ENCODE measurements at regions not wholly inside any gene's neighbourhood (a gene's known extent, or its start where the extent isn't known, plus 50 kb on each side); places are given as distances from the start of the nearest gene placed in this dataset.

DNA sequence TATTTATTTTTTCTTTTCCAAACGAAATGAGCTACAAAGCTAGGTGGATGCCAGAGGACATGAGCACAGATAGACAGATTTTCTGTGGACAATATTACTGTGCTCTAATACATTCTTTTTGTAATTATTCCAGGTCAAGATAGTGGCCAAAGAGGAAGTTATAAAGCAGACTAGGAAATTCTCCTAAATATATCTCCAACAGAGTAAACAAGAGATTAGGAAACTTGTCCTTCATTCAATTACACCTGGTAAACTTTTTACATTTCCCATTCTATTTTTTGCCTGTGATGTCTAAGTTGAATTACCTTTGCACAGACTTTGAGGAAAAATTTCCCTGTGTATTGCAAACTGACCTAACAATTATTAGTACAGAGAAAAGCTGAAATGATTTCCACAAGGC, 905.5 kb upstream of the PCDH20 start:
- no peaks in the 10 kb centered on the region for H3K79me2 ChIP-seq (ENCODE audit: control insufficient read depth, insufficient read depth, low read length, unreplicated experiment)
- no peak overlapping the region for H2AFZ ChIP-seq (ENCODE audit: low read length, unreplicated experiment)
- no peaks in the 10 kb centered on the region for H3K36me3 ChIP-seq (ENCODE audit: insufficient read depth, low read length)
- no peaks in the 10 kb centered on the region for H3K4me1 ChIP-seq (ENCODE audit: control insufficient read depth, insufficient read depth, low read length, unreplicated experiment)
- H3K27me3 ChIP-seq (ENCODE audit: insufficient read depth, low read length): no peaks in the 10 kb centered on the region
- no peak overlapping the region for H3K4me3 ChIP-seq (ENCODE audit: low read depth, low read length)
- no peak overlapping the region for H3K27ac ChIP-seq (ENCODE audit: low read depth, low read length)

DNA sequence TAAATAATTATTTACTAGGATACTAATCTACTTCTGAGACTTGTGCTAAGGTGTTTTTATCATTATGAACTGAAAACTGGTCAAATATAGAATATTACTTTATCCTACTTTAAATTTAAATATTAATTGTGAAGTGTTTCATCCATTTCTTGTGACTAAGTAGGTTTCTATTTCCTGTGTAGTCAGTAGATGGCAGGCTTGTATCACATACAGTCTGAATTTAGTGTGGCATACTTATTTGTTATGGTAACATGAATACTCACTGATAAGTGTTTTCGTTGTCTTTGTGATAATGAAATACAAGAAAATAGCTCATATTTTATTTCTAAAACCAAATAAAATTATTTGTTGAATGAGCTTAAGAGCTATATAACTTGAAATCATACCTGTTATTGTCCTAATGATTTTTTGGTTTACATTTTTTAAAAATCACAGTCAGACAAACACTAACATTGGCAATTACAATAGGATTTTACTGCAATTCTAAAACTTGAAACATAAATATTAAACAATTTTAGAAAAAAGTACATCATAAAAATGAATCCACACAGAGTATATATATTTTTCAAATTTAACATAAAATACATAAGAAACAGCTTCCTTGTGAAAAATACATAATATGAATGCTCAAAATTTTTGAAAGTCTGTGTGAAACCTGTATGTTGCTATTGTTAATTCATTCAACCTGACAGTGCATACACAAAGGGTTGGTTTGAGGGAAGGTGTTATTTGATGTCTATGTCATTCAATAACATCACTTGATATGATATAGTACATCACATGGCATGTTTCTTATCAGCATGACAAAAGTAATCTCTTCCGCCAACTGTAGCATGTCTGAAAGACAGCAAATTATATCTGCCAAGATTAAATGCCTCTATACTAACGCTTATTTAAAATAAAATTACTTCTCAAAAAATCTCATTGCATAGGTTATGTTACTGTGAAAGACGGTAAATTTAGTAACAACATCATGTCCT, 904.8 kb upstream of the PCDH20 start:
- H3K4me1 ChIP-seq (ENCODE audit: control insufficient read depth, insufficient read depth, low read length, unreplicated experiment): no peaks in the 10 kb centered on the region
- H3K27me3 ChIP-seq (ENCODE audit: insufficient read depth, low read length): no peaks in the 10 kb centered on the region
- no peak overlapping the region for H3K4me3 ChIP-seq (ENCODE audit: low read depth, low read length)
- H3K36me3 ChIP-seq (ENCODE audit: insufficient read depth, low read length): no peaks in the 10 kb centered on the region
- H3K27ac ChIP-seq (ENCODE audit: low read depth, low read length): no peak overlapping the region
- no peak overlapping the region for H2AFZ ChIP-seq (ENCODE audit: low read length, unreplicated experiment)
- no peaks in the 10 kb centered on the region for H3K79me2 ChIP-seq (ENCODE audit: control insufficient read depth, insufficient read depth, low read length, unreplicated experiment)

DNA sequence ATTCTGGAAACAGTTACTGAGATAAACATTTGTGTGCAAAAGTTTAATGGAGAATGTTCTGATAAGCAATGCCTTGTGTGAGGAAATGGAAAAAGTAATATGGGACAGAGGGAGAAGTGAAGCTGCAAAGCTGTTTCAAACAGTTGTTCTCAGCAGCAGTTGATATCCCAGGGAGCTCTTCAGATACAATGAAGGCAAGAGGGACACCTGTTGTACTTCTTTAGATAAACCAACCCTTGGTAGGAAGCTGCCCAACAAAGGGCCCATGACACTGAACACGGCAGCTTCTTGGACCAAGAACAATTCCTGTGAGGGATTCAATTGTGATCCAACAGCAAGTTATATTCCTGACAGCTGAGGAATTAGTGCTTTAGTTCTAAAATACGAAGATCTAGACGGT, 894.3 kb upstream of the PCDH20 start:
- no peak overlapping the region for H2AFZ ChIP-seq (ENCODE audit: low read length, unreplicated experiment)
- no peaks in the 10 kb centered on the region for H3K79me2 ChIP-seq (ENCODE audit: control insufficient read depth, insufficient read depth, low read length, unreplicated experiment)
- H3K27me3 ChIP-seq (ENCODE audit: insufficient read depth, low read length): no peaks in the 10 kb centered on the region
- no peak overlapping the region for H3K27ac ChIP-seq (ENCODE audit: low read depth, low read length)
- H3K4me1 ChIP-seq (ENCODE audit: control insufficient read depth, insufficient read depth, low read length, unreplicated experiment): no peaks in the 10 kb centered on the region
- H3K4me3 ChIP-seq (ENCODE audit: low read depth, low read length): no peak overlapping the region
- H3K36me3 ChIP-seq (ENCODE audit: insufficient read depth, low read length): no peaks in the 10 kb centered on the region

DNA sequence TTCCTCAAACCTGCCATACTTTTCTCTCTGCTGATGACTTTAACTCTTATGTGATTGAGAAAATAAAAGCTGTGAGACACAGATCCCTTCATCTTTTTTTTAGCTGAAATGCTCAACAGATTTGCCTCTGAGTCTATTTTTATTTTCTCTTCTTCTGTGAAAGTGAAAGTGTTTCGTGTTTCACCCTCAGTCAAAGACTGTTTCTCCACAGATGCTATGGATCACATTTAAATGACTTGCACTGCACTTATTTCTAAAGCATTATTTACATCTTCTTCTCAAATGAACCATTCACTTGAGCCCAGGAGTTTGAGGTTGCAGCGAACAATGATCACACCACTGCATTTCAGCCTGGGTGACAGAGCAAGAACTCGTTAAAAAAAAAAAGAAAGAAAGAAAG, 890.1 kb upstream of the PCDH20 start:
- H3K36me3 ChIP-seq (ENCODE audit: insufficient read depth, low read length): no peaks in the 10 kb centered on the region
- H3K4me1 ChIP-seq (ENCODE audit: control insufficient read depth, insufficient read depth, low read length, unreplicated experiment): no peaks in the 10 kb centered on the region
- no peaks in the 10 kb centered on the region for H3K79me2 ChIP-seq (ENCODE audit: control insufficient read depth, insufficient read depth, low read length, unreplicated experiment)
- H3K27me3 ChIP-seq (ENCODE audit: insufficient read depth, low read length): no peaks in the 10 kb centered on the region
- H3K4me3 ChIP-seq (ENCODE audit: low read depth, low read length): peak overlapping the region; percentile 76
- H3K27ac ChIP-seq (ENCODE audit: low read depth, low read length): no peak overlapping the region
- peak overlapping the region; percentile 68 for H2AFZ ChIP-seq (ENCODE audit: low read length, unreplicated experiment)

DNA sequence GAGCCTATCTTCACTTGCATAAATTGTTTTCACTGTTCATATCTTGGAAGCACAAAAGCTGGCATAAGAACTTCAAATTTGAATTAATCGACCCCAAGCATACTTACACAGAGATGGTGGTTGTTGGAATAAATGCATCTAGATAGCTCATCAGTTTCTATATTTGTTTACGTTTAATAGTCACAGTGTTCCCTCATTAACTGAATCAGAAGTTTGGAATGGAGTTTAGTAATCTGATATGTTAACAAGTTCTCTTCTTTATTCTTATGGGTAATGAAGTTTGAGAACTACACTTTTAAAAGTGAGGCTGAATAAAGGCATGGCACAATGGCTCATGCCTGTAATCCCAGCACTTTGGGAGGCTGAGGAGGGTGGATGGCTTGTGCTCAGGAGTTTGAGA, 886.7 kb upstream of the PCDH20 start:
- Histone ChIP-seq H3K79me2 (ENCODE audit: control insufficient read depth, insufficient read depth, low read length, unreplicated experiment) (no peaks in the 10 kb centered on the region), H3K27ac (ENCODE audit: low read depth, low read length) (no peak overlapping the region), H3K36me3 (ENCODE audit: insufficient read depth, low read length) (no peaks in the 10 kb centered on the region), H3K4me3 (ENCODE audit: low read depth, low read length) (no peak overlapping the region), H3K27me3 (ENCODE audit: insufficient read depth, low read length) (no peaks in the 10 kb centered on the region), H2AFZ (ENCODE audit: low read length, unreplicated experiment) (no peak overlapping the region), H3K4me1 (ENCODE audit: control insufficient read depth, insufficient read depth, low read length, unreplicated experiment) (no peaks in the 10 kb centered on the region)

DNA sequence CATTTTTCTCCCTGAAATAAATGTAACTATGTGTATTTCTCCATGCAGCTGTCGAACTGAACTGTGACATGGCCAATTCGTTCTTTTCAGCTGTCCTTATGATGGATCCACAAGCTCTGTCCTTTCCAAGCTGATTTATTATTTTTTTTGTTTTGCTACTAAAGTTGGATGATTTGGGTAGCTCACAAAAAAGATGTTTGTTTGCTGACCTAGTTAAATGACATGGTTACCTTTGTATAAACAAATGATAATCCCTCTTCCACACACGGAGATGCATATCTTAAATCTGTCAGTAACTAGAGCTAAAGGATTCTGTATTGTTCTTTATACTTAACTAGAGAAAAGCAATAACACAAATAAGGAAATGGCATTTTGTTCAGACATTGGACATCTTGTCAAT, 884.3 kb upstream of the PCDH20 start:
- H3K4me1 ChIP-seq (ENCODE audit: control insufficient read depth, insufficient read depth, low read length, unreplicated experiment): no peaks in the 10 kb centered on the region
- H3K27ac ChIP-seq (ENCODE audit: low read depth, low read length): no peak overlapping the region
- H3K27me3 ChIP-seq (ENCODE audit: insufficient read depth, low read length): no peaks in the 10 kb centered on the region
- no peaks in the 10 kb centered on the region for H3K79me2 ChIP-seq (ENCODE audit: control insufficient read depth, insufficient read depth, low read length, unreplicated experiment)
- no peaks in the 10 kb centered on the region for H3K36me3 ChIP-seq (ENCODE audit: insufficient read depth, low read length)
- no peak overlapping the region for H2AFZ ChIP-seq (ENCODE audit: low read length, unreplicated experiment)
- H3K4me3 ChIP-seq (ENCODE audit: low read depth, low read length): no peak overlapping the region

DNA sequence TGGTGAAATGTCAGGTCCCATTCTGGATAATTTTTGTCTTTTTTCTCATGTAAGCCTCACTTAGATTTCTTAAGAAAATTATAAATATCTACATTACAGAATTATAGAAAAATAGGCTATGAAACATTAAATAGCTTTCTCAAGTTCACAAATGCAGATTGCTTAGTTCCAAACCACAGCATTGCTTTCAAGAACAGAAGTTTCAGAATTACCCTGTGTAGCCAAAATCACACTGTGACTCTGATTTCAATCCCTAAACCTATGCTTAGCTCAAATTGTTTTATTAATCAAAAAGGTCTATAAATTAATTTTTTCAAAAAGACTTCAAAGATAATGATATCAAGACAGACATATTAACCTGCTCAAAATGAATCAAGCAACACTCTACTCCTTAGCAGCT, 881.2 kb upstream of the PCDH20 start:
- no peak overlapping the region for H3K27ac ChIP-seq (ENCODE audit: low read depth, low read length)
- H3K4me1 ChIP-seq (ENCODE audit: control insufficient read depth, insufficient read depth, low read length, unreplicated experiment): peaks cover 9% of the 10 kb centered on the region
- H3K27me3 ChIP-seq (ENCODE audit: insufficient read depth, low read length): no peaks in the 10 kb centered on the region

DNA sequence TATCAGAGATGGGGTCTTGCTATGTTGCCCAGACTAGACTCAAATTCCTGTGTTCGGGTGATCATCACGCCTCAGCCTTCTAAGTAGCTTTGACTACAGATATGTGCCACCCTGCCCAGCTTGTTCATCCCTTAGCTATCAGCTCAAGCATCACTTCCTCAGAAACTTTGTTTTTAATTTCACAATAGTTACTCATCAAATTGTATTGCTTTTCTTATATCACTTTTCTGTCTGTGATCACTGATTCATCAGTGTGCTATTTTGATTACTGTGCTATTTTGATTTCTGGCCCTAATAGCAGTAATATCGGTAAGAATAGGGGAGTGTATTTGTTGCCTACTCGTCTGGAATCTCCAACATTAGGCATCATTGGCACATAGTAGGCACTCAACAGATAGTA, 878.6 kb upstream of the PCDH20 start:
- no peak overlapping the region for H3K4me3 ChIP-seq (ENCODE audit: low read depth, low read length)
- peaks cover 9% of the 10 kb centered on the region for H3K4me1 ChIP-seq (ENCODE audit: control insufficient read depth, insufficient read depth, low read length, unreplicated experiment)
- H3K27me3 ChIP-seq (ENCODE audit: insufficient read depth, low read length): no peaks in the 10 kb centered on the region
- H2AFZ ChIP-seq (ENCODE audit: low read length, unreplicated experiment): no peak overlapping the region
- H3K27ac ChIP-seq (ENCODE audit: low read depth, low read length): no peak overlapping the region
- no peaks in the 10 kb centered on the region for H3K36me3 ChIP-seq (ENCODE audit: insufficient read depth, low read length)
- no peaks in the 10 kb centered on the region for H3K79me2 ChIP-seq (ENCODE audit: control insufficient read depth, insufficient read depth, low read length, unreplicated experiment)

More for the DNA sequence above, 881.2 kb upstream of the PCDH20 start:
- Histone ChIP-seq H2AFZ (ENCODE audit: low read length, unreplicated experiment) (no peak overlapping the region), H3K4me3 (ENCODE audit: low read depth, low read length) (no peak overlapping the region), H3K36me3 (ENCODE audit: insufficient read depth, low read length) (no peaks in the 10 kb centered on the region), H3K79me2 (ENCODE audit: control insufficient read depth, insufficient read depth, low read length, unreplicated experiment) (no peaks in the 10 kb centered on the region)

DNA sequence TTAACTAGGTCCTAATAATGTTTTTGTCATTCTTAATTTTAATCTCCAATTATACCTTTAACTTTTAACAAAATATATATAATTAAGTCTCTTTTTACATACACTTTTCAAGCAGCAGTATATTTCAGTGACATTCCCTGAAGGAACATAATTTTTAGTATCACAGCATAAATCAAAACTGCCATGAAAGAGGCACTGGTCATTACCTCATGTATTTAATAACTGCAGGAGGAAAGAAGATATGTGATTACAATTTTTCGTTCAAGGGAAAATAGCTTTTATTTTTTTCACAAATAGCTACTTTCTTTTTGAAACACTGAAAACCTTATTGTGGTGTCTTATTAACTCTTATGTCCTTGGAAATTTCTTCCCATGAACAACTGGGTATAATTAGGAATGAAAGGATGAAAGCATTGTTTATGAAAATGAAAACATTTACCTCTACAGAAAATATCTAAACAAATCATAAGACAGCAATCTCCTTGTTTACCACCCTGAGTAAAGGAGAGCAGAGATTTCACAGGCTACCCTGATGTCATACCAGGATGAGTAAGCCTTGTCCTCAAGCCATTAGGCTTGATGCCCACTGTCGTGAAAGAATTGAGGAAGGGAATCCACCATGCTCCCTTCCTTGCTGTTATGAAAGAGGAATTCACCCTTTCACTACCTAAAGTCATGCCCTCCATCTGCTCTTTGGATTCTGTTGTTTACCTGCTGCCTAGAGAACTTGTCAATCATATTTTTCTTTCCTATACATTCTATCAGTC, 877.2 kb upstream of the PCDH20 start:
- H2AFZ ChIP-seq (ENCODE audit: low read length, unreplicated experiment): peak overlapping the region; percentile 23
- no peaks in the 10 kb centered on the region for H3K27me3 ChIP-seq (ENCODE audit: insufficient read depth, low read length)
- H3K4me1 ChIP-seq (ENCODE audit: control insufficient read depth, insufficient read depth, low read length, unreplicated experiment): peaks cover 9% of the 10 kb centered on the region
- H3K36me3 ChIP-seq (ENCODE audit: insufficient read depth, low read length): no peaks in the 10 kb centered on the region
- no peaks in the 10 kb centered on the region for H3K79me2 ChIP-seq (ENCODE audit: control insufficient read depth, insufficient read depth, low read length, unreplicated experiment)
- no peak overlapping the region for H3K4me3 ChIP-seq (ENCODE audit: low read depth, low read length)
- H3K27ac ChIP-seq (ENCODE audit: low read depth, low read length): peak overlapping the region; percentile 50

DNA sequence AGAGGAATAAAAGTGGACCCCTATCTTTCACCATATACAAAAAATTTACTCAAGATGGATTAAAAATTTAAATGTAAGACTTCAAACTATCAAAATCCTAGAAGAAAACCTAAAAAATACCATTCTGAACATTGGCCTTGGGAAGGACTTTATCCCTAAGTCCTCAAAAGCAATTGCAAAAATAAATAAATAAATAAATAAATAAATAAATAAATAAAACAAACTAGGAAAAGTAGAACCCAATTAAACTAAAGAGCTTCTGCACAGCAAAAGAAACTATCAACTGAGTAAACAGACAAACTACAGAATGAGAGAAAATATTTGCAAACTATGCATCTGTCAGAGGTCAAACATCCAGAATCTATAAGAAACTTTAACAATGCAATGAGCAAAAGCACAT, 874.9 kb upstream of the PCDH20 start:
- no peaks in the 10 kb centered on the region for H3K27me3 ChIP-seq (ENCODE audit: insufficient read depth, low read length)
- H3K27ac ChIP-seq (ENCODE audit: low read depth, low read length): no peak overlapping the region
- no peaks in the 10 kb centered on the region for H3K36me3 ChIP-seq (ENCODE audit: insufficient read depth, low read length)
- H2AFZ ChIP-seq (ENCODE audit: low read length, unreplicated experiment): no peak overlapping the region
- H3K4me1 ChIP-seq (ENCODE audit: control insufficient read depth, insufficient read depth, low read length, unreplicated experiment): peaks cover 9% of the 10 kb centered on the region
- H3K4me3 ChIP-seq (ENCODE audit: low read depth, low read length): no peak overlapping the region
- H3K79me2 ChIP-seq (ENCODE audit: control insufficient read depth, insufficient read depth, low read length, unreplicated experiment): no peaks in the 10 kb centered on the region

Data from ACC112 (cell line).